HG03039 (cell line): ENCODE measurements at regions not wholly inside any gene's neighbourhood (a gene's known extent, or its start where the extent isn't known, plus 50 kb on each side); places are given as distances from the start of the nearest gene placed in this dataset.
"Not testable (repeated sequence)": the region's sequence is repeated elsewhere in the genome, so short reads cannot be mapped to it uniquely, and the experiment has no call there.

Experiments used
- ATAC-seq: cut with Tn5 transposase; IDR thresholded peaks from one replicate; pipeline ENCODE4 v1.9.1; 2021; ENCODE audit warnings: mild to moderate bottlenecking, moderate library complexity; ENCODE audit not compliant: unreplicated experiment

DNA sequence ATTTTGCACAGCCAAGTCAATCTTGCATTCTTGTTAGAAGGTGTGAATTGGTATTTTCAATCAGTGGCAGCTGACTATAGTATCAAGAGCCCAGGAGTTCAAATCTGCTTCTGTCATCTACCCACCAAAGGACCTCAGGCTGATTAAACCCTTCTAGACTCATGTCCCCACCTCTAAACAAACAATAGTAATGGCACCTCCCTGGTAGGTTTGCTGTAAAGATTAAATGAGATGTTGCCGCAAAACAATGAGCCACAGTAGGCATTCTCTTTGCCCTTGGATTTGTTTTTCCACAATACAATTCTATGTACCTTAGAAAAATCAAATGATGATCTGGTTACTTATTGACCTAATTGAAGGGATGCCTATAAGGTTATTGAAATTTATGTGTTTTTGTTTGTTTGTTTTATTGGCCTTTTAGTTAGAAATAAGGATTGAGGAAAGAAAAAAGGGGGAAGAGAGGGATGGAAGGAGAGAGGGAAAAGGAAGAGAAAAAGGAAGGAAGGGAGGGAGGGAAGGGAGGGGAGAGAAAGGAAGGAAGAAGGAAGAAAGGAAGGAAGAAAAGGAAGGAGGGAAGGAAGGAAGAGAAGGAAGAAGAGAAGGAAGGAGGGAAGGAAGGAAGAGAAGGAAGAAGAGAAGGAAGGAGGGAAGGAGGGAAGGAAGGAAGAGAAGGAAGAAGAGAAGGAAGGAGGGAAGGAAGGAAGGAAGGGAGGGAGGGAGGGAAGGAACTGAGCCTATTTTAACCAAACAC, 110.7 kb downstream of the ETS2 start:
- no peak for ATAC-seq

DNA sequence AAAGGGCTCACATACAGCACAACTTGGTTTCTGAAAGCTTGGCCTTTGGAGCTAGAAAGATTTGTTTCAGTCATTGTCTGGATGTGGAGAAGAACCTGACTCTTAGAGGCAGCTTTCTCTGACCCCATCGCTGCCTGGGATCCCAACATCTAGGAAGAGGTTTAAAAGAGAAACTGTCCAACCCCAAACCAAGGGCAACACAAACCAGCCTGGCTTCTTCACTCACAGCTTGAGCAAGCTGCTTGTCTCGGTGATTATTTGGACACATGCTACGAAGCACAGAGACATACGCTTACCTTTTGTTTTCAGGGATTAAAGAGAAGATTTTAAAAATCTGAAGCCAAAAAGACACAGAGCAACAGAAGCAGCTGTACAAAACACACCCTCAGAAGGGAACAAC, 109.8 kb downstream of the ETS2 start:
- no peak for ATAC-seq

DNA sequence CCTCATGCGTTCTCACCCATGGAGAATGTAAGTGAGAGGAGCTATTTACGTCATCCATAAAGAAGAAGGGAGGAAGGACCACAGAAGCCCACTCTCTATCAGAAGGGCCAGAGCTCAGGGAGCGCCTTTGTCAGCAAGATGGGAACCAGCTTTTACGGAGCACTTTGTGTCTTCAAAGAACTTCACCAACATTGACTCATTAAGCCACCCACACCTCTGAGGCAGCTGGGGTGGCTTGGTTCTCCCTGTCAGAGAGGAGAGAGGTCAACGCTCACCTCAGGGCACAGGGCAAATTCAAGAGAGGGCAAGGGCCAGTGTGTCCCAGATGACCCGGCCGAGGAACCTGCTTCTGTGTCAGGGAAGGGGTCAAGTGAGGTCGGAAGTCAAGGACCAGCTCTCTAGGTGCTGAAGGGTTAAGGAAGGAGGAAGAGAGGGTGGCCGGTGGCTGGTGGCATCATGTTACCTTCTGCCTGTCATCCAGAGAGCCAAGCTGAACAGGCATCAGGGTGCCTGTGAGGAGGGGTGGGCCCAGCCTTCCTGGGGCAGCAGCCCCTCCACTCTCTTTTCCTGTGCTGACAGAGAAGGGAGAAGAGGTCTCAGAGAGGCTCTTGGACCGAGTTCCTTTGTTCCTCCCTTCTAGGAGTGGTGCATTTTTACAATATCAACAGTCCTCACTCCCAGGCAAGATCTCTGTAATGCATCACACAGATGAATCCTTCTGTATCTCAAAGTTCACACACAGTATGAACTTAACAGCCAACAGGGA, 109.0 kb downstream of the ETS2 start:
- ATAC-seq: no peak

DNA sequence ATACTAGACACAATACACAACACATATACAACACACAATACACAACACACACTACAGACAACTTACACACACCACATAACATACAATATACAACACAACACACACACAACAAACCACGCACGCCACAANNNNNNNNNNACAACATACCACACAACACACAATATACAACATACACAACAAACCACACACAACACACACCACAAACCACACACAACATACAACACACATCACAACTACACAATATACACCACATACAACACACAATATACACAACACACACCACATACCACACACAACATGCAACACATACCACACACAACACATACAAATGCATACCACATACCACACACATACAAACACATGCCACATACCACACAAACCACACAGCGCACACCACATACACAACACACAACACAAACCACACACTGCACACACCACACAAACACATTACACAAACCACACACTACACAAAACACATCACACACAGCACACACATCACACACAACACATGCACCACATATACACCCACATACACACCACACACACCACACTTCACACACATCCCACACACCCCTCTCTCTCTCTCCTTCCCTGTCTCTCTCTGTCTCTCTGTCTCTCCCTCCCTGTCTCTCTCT, 108.3 kb downstream of the ETS2 start:
- ATAC-seq: no peak

DNA sequence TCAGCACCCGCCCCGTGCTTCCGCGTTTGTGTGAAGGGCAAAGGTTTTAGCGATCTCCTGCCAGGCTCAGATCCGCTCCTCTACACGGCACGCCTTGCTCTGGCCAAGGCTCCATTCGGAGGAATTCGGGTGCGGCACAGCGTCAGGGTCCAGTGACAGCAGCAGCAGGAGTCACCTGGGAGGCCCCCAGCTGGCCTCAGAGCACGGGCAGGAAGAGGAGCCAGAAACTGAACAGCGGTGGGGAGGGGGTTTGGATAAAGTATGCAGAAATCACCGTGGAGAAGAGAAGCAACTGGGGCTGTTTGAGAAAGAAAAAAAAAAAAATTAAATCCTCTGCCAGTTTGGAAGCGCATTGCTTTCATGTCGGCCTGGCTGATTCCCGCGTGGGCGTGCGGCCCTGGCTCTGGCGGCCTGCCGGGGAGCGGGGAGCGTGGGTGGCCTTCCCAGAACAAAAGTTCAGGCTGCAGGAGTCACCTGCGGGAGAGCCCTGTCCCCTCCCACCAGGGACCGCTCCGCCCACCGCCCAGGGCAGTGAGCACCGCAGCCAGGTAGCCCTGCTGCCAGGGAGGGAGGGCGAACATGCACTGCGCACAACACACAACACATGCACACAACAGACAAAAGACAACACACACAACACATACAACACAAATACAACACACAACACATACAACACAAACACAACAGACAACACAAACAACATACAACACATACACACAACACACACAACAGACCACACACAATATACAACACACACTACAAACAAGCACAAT, 107.6 kb downstream of the ETS2 start:
- ATAC-seq: no peak

DNA sequence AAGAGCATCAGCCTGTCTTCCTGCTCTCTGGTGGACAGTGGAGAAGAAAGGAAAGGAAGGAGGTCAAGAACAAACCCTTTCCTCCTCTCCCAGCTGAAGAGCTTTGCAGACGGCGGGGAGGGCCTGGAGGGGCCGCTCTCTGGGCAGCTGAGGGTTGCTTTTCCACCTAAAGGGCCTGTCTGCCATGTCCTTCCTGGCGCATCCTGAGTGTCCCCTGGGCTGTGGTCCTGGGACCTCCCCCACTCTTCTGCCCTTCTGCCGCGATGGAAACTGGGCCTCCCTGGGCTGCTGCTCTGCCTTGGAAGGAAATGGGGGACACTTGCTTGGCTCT, 107.0 kb downstream of the ETS2 start:
- no peak for ATAC-seq

DNA sequence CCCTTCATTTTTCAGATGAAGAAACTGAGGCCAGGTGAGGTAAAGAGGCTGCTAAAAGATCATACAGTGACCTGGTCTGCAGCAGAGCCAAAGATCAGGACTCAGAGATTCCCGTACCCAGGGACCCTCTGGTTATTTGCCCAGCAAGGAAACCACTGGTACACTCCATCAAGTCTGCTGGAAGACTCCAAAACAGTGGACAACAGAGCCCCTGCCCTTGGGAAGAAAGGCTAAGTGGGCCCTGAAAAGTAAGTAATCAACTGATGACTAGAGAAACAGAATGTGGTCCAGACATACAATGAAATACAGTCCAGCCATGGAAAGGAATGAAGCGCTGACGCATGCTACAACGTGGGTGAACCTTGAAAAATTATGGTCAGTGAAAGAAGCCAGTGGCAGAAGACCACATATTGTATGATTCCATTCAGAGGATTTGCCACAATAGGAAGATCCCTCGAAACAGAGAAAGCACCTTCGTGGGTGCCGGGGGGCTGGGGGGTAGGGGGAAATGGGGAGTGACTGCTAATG, 106.4 kb downstream of the ETS2 start:
- no peak for ATAC-seq

DNA sequence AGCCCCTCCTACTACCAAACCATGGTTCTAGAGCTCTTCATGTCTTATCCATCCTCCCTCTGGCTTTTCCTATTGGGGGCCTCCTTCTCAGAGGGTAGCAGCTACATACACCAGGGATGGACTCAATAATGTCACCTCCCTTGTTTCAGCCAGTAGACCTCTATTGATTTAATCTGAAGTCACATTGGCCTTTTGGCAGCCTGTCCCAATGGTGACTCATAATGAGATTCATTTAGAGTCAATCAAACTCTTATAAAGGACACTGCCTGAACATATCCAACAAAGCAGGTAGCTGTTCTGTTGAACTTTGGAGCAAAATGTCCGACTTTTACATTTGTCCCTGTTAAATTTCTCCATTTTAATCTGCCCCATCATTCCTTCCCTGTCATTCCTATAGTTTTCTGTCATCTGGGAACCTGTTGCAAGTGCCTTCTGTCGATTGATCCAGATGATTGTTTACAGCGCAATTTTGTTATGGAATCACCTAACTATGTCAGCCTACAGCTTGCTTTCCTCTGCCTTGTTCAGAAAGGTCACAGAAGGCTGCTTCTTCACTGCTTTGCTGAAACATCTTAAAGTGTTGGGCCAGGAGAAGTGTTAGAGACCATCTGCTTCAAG, 105.9 kb downstream of the ETS2 start:
- no peak for ATAC-seq

DNA sequence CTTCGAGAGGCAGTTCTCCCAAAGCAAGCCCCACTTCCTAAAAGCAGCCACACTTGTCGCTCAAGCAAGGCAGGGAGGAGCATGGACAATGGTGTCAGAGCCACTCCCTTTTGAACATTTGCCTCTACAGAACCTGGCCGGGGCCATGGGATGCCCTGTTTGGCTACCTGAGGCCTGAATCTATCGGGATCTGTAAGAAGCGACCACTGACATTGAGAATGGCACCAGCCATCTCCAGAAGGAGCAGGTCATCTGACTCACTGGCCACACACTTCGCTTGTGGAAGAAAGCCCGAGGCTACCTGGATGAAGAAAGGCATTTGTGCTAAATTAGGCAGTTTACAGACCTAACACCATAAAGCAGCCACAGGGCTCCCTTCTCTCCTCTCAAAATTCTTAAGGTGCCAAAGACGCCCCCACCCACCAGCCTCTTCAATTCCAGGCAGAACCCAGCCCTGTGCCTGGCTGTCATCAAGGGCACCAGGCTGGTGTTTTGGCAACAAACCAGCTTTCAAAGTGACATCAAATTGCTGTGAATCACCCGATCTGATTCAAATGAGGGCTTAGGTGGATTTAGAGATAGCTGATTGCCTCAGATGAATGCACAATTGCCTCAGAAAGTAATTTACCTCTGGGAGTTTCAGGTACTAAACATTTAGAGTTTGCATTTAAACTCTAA, 104.8 kb downstream of the ETS2 start:
- no peak for ATAC-seq

DNA sequence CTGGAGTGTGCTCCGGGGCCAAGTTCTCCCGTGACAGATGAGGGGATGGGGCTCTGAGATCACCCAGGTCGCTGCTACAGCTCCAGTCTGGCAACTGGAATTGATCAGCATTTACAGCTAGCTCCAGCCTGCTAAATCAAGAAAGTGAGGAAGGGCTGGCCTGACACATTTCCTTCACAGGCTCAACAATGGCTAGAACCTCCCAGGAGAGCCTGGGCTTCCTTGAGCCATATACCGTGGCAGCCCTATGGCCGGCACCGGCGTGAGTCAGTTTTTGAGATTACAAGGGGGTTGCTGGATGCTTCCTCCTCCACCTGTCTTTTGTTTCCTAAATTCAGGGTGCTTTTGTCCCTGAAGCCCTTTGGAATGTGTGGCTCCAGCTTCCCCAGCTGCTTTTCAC, 104.2 kb downstream of the ETS2 start:
- ATAC-seq: no peak

DNA sequence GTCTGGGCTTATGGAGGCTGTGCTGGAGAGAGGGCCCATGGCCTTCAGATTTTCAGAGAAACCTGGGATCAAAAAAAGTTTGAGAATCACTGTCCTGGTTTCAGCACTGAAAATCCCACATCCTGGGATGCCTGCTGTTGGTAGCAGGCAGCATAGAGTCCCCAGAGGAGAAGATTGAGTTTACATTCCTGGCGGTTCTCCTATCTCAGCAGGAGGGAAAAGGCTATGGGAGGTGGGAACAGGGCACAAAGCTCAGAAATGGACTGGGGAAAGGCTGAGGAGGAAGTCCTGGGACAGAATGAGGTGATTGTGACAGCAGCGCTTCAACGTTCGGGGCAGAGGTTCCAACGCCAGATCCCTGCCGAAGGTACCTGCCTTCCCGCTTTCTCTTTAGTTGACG, 103.4 kb downstream of the ETS2 start:
- no peak for ATAC-seq

DNA sequence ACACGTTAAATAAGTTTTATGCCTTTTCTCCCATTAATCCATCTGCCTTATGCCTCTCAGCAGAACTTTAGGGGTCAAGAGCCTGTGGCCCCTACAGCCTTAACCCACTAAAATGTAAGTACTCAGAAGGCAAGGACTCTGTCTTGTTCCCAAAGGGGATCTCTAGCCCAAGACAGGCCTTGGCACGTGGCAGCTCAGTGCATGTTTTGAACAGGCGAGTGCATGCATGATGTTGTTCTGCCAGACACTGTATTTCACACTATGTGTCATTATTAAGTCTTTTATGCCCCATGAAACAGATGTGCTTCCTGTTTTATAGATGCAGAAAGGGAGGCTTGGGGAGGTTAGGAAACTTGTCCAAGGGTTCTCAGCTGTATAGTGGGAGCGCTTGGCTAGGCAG, 102.8 kb downstream of the ETS2 start:
- ATAC-seq: no peak

DNA sequence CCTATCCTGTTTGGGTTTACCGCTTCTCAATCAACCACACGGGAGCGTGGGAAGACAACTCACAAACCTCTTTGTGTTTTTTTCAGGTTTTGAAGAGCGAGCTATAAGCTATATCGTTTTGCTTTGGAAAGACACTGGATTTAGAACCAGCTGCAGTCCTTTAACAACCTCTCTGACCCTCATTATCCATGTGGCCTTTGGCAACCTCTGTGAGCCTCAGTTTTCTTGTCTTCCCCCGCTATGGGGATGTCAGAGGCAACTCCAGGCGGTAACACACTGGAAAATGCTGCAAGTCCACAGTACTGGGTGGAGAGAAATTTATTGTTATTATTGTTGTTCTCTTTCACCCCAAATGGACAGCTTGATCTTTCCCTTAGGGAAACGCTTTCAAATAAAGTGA, 100.0 kb downstream of the ETS2 start:
- no peak for ATAC-seq

DNA sequence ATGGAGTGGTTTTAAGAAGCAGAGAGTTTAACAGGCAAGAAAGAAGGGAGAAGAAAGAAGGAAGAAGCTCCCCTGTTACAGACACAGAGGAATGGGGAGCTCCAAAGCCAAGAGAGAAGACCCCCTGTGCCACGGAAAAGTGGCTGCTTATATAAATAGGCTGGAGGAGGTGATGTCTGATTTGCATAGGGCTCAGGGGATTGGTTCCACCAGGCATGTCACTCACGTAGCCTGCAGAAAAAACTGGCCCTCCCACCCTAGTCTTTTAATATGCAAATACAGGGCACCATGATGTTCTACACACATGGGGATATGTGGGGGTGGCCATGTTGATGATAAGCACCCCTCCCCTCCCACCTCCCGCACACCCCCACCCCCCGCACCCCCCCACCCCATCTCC, 99.6 kb downstream of the ETS2 start:
- ATAC-seq: no peak

DNA sequence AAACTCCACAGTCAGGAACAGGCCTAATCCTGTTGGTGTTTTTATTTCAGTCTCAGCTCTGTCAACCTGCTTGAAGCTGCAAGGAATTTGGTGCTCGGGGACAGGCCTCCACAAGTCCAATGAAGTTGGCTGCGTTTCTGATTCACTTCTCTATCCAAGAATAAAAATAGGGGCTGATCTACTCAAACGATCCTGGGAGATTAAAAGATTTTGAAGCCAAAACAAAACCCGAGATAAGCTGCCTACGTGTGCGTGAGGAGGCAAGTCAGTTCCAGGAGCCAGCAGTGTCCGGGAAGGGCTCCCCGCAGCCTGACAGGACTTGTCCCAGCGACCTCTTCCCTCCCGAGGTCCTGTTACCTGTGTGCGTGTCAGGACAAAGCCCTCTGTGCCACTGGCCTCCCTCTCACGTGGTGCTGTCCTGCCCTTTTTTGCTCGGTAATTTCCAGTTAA, 98.0 kb downstream of the ETS2 start:
- ATAC-seq: no peak

DNA sequence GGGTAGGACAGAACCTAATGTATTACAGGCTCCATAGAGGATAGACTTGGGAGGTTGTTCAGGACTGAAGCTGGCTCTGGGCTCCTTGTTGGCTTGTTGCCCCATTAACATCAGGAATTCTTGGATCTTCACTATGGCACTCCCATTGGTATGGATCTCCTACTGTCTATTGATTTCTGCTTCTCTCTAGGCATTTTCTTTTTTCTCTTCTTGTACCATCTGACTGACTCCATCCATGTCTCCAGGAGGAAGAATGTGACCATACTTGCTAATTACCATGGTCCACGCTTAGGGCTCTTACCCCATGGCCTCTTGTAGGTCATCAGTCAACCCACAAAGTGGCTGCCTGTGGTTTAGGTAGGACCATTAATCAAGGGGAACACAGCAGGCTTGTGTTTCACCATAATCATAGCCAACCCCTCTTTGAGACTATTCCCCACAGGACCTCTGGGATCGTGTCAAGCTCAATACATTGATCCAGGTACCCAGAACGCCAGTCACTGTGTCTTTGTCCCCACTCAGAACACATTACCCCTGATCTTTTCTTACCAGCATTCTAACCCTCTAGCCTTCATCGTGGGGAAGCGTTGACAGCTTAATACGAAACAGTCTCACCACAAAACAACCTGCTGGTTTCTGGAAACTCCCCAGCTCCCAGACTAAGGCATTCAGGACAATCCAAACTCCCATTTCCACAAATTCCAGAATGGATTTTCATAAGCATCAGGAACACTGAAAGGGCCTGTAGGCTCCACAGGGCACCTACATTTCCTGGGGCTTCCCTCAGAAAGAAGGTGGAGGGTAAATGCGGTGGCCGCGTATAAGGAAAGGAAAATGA, 97.1 kb downstream of the ETS2 start:
- no peak for ATAC-seq

DNA sequence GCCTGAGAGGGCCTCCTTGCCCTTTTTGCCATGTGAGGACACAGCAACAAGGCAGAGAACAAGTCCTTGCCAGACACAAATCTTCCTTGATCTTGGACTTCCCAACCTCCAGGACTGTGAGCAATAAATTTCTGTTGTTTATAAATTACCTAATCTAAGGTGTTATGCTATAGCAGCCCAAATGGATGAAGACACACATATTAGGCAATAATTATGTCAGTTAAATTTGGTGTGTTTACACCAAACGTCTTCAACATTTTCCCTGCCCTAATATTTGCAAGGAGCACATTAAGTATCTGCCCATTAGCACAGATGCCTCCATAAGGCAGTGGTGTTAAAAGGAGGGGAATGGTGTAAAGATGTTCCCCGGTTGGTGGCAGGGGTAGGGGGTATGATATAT, 94.8 kb downstream of the ETS2 start:
- ATAC-seq: no peak

DNA sequence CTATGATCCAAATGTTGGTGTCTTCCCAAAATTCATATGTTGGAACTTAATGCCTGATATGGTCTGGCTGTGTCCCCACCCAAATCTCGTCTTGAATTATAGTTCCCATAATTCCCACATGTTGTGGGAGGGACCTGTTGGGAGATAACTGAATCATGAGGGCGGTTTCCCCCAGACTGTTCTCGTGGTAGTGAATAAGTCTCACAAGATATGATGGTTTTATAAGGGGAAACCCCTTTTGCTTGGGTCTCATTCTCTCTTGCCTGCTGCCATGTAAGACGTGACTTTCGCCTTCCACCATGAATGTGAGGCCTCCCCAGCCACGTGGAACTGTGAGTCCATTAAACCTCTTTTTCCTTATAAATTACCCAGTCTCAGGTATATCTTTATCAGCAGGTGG, 94.3 kb downstream of the ETS2 start:
- not testable (repeated sequence) for ATAC-seq

DNA sequence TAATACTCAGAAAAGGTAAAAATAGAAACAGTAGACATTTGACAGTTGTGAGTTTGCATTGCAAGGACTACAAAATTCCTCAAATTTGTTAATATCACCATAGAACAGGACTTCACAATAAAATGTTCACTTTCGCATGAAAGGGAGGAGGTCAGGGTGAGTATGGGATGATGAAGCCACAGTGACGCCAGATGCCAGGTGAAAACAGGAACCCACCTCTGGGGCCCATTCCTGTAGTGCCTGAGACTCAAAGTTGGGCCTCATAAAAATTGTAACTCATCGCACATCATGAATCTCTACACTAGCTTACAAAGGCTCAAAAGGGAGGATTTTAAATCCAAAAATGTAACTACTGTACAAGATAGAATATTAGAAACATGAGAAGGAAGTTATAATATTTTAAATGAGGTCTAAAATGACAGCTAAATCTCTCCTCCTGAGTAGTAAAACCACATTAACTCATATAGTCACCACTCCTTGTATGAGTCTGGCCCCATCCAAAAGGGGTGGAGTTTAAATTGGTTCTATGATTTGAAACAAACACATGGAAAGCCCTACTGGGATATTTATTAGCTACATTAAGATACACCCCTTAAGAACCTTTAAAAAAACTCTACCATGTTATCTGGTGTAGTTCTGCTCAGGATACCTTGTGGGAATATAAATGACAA, 93.7 kb downstream of the ETS2 start:
- ATAC-seq: no peak
